CD14-positive monocyte (primary cell): ENCODE measurements at regions not wholly inside any gene's neighbourhood (a gene's known extent, or its start where the extent isn't known, plus 50 kb on each side); places are given as distances from the start of the nearest gene placed in this dataset.
"Not testable (repeated sequence)": the region's sequence is repeated elsewhere in the genome, so short reads cannot be mapped to it uniquely, and the experiment has no call there.

Experiments used
- DNase-seq, 3 donors: peaks; one replicate each; pipeline ENCODE4 v3.0.0-alpha.2; 2011 to 2022
- H2AFZ ChIP-seq: 2 replicates; pipeline ENCODE4 v1.6.0; 2012; ENCODE audit warnings: mild to moderate bottlenecking, low read depth, low read length, inconsistent platforms; ENCODE audit not compliant: insufficient read depth, poor library complexity, severe bottlenecking
- H3K27ac ChIP-seq, 2 donors: 1 replicate in 1 of 2; 2 replicates in 1 of 2; pipeline ENCODE4 v1.5.1; 2012 to 2013; ENCODE audit warnings: low read length in 2 of 2, control low read depth in 1 of 2, inconsistent platforms in 1 of 2, low read depth in 1 of 2, mild to moderate bottlenecking in 1 of 2
- H3K27me3 ChIP-seq, 2 donors: one replicate each; pipeline versions ENCODE4 v1.6.0 to v1.6.1; 2011 to 2013; ENCODE audit warnings: low read length in 2 of 2; ENCODE audit not compliant: control insufficient read depth in 2 of 2, insufficient read depth in 2 of 2
- H3K36me3 ChIP-seq, 2 donors: replicated peaks in 1 of 2; 1 replicate in 1 of 2; 2 replicates in 1 of 2; pipeline versions ENCODE4 v1.5.1 to v1.6.1; 2012 to 2013; ENCODE audit warnings: low read length in 2 of 2, control low read depth in 1 of 2, inconsistent platforms in 1 of 2, mild to moderate bottlenecking in 1 of 2; ENCODE audit not compliant: insufficient read depth in 2 of 2, control insufficient read depth in 1 of 2
- H3K4me1 ChIP-seq, 2 donors: 1 replicate in 1 of 2; 2 replicates in 1 of 2; pipeline versions ENCODE4 v1.5.1 to v1.6.1; 2012 to 2013; ENCODE audit warnings: low read length in 2 of 2, control low read depth in 1 of 2, inconsistent platforms in 1 of 2, mild to moderate bottlenecking in 1 of 2, moderate library complexity in 1 of 2; ENCODE audit not compliant: insufficient read depth in 2 of 2, control insufficient read depth in 1 of 2
- H3K4me2 ChIP-seq: replicated peaks from 2 replicates; pipeline ENCODE3; 2012; ENCODE audit warnings: low read length, moderate library complexity, mild to moderate bottlenecking; ENCODE audit not compliant: poor library complexity, severe bottlenecking; ENCODE audit errors: extremely low read depth
- H3K4me3 ChIP-seq, 3 experiments: fragments of 200-600 bp in 1 of 3; sonication (generic) in 1 of 3; replicated peaks in 1 of 3; 1 replicate in 2 of 3; 2 replicates in 1 of 3; pipeline ENCODE4 v1.5.1; 2011 to 2013; ENCODE audit warnings: low read length in 3 of 3, mild to moderate bottlenecking in 3 of 3, control low read depth in 2 of 3, low read depth in 2 of 3, inconsistent platforms in 1 of 3, moderate library complexity in 1 of 3
- H3K79me2 ChIP-seq: 2 replicates; pipeline ENCODE4 v1.6.0; 2012; ENCODE audit warnings: mild to moderate bottlenecking, control low read depth, inconsistent platforms, low read length, moderate library complexity; ENCODE audit not compliant: insufficient read depth
- H3K9ac ChIP-seq: 2 replicates; pipeline ENCODE4 v1.6.0; 2017; ENCODE audit warnings: low read length, mild to moderate bottlenecking; ENCODE audit not compliant: insufficient read depth, poor library complexity, severe bottlenecking
- H3K9me3 ChIP-seq, 2 donors: replicated peaks in 1 of 2; 1 replicate in 1 of 2; 2 replicates in 1 of 2; pipeline versions ENCODE4 v1.5.1 to v1.6.1; 2012 to 2013; ENCODE audit warnings: low read length in 2 of 2, control low read depth in 1 of 2; ENCODE audit not compliant: control insufficient read depth in 1 of 2, insufficient read depth in 1 of 2
- H4K20me1 ChIP-seq: 2 replicates; pipeline ENCODE4 v1.6.0; 2012; ENCODE audit warnings: mild to moderate bottlenecking, low read length, control low read depth, moderate library complexity; ENCODE audit not compliant: insufficient read depth
- H3K27ac Mint-ChIP-seq, 7 donors: one replicate each; pipeline ENCODE4 v1.8.0; 2020; ENCODE audit warnings: mild to moderate bottlenecking in 7 of 7, mixed read lengths in 7 of 7, moderate library complexity in 6 of 7, inconsistent platforms in 2 of 7
- H3K27me3 Mint-ChIP-seq, 3 donors: one replicate each; pipeline ENCODE4 v1.8.0; 2021 to 2022; ENCODE audit warnings: low read depth in 3 of 3, mild to moderate bottlenecking in 3 of 3, mixed read lengths in 3 of 3, moderate library complexity in 3 of 3, inconsistent platforms in 1 of 3
- H3K36me3 Mint-ChIP-seq, 2 donors: one replicate each; pipeline ENCODE4 v1.8.0; 2020; ENCODE audit warnings: mixed read lengths in 2 of 2, inconsistent platforms in 1 of 2, mild to moderate bottlenecking in 1 of 2
- H3K4me1 Mint-ChIP-seq: one replicate; pipeline ENCODE4 v1.8.0; 2020; ENCODE audit warnings: mild to moderate bottlenecking, mixed read lengths
- H3K4me3 Mint-ChIP-seq, 2 donors: one replicate each; pipeline ENCODE4 v1.8.0; 2020; ENCODE audit warnings: mild to moderate bottlenecking in 2 of 2, mixed read lengths in 2 of 2, moderate library complexity in 1 of 2
- H3K9me3 Mint-ChIP-seq, 7 donors: one replicate each; pipeline ENCODE4 v1.8.0; 2020 to 2022; ENCODE audit warnings: mixed read lengths in 7 of 7, mild to moderate bottlenecking in 6 of 7, moderate library complexity in 6 of 7, inconsistent platforms in 2 of 7
- WGBS: methylation state at CpG from one replicate; pipeline ENCODE4 v1.1.5; 2013; ENCODE audit warnings: missing lambda C conversion rate; ENCODE audit not compliant: insufficient coverage; 5-methylcytosine and 5-hydroxymethylcytosine counted together
- intact Hi-C, 2 donors: fragments of 100-400 bp; cut with micrococcal nuclease; formaldehyde crosslinking; loops; one replicate each; pipeline versions ENCODE4 v1.15.0 to v1.15.1; 2023
- TF ChIP-seq, protein P1 (sequence below): fragments of 200-600 bp; IDR thresholded peaks from one replicate; pipeline ENCODE4 v1.8.0; 2022; ENCODE audit warnings: antibody characterized with exemption, mild to moderate bottlenecking

DNA sequence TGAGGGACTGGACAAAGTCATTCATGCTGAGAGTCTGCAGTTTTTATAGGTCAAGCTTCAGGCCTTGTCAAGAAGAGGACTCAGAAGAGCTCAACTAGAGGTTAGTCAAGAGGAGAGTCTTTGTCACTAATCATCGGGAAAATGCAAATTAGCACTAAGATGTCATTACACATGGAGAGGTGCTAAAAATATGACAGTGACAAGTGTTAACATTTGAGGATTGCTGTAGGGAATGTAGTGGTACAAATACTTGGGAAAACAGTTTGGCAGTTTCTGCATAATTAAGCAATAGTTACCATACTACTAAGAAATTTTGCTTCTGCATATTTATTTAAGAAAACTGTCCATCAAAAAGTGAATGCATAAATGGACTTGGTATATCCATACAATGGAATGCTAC lies 60.9 kb upstream of the CSRP2 start:
- TF ChIP-seq, protein P1, sequence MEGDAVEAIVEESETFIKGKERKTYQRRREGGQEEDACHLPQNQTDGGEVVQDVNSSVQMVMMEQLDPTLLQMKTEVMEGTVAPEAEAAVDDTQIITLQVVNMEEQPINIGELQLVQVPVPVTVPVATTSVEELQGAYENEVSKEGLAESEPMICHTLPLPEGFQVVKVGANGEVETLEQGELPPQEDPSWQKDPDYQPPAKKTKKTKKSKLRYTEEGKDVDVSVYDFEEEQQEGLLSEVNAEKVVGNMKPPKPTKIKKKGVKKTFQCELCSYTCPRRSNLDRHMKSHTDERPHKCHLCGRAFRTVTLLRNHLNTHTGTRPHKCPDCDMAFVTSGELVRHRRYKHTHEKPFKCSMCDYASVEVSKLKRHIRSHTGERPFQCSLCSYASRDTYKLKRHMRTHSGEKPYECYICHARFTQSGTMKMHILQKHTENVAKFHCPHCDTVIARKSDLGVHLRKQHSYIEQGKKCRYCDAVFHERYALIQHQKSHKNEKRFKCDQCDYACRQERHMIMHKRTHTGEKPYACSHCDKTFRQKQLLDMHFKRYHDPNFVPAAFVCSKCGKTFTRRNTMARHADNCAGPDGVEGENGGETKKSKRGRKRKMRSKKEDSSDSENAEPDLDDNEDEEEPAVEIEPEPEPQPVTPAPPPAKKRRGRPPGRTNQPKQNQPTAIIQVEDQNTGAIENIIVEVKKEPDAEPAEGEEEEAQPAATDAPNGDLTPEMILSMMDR: no peak
- H3K4me3 Mint-ChIP-seq: no peak overlapping the region
- H3K4me1 Mint-ChIP-seq: no peaks in the 10 kb centered on the region
- Histone ChIP-seq H3K9ac (no peak overlapping the region), H3K9me3 (no peaks in the 10 kb centered on the region), H3K79me2 (no peaks in the 10 kb centered on the region), H4K20me1 (no peaks in the 10 kb centered on the region), H3K4me3 (no peak overlapping the region), H3K27me3 (no peaks in the 10 kb centered on the region), H3K4me2 (no peak overlapping the region), H3K27ac (no peak overlapping the region), H3K36me3 (no peaks in the 10 kb centered on the region), H2AFZ (no peak overlapping the region), H3K4me1 (no peaks in the 10 kb centered on the region)
- WGBS: no CpG with 5 or more reads among the region's 1 CpG
- H3K36me3 Mint-ChIP-seq: no peaks in the 10 kb centered on the region
- no peak for DNase-seq
- intact Hi-C loops: no loop called here
- H3K27ac Mint-ChIP-seq: peak overlapping the region in 1 of 7 donors; percentile 31
- H3K9me3 Mint-ChIP-seq: peaks cover 0 to 4% (median 0%) of the 10 kb centered on the region in 7 donors
- peaks cover 0 to 4% (median 2%) of the 10 kb centered on the region in 3 donors for H3K27me3 Mint-ChIP-seq

DNA sequence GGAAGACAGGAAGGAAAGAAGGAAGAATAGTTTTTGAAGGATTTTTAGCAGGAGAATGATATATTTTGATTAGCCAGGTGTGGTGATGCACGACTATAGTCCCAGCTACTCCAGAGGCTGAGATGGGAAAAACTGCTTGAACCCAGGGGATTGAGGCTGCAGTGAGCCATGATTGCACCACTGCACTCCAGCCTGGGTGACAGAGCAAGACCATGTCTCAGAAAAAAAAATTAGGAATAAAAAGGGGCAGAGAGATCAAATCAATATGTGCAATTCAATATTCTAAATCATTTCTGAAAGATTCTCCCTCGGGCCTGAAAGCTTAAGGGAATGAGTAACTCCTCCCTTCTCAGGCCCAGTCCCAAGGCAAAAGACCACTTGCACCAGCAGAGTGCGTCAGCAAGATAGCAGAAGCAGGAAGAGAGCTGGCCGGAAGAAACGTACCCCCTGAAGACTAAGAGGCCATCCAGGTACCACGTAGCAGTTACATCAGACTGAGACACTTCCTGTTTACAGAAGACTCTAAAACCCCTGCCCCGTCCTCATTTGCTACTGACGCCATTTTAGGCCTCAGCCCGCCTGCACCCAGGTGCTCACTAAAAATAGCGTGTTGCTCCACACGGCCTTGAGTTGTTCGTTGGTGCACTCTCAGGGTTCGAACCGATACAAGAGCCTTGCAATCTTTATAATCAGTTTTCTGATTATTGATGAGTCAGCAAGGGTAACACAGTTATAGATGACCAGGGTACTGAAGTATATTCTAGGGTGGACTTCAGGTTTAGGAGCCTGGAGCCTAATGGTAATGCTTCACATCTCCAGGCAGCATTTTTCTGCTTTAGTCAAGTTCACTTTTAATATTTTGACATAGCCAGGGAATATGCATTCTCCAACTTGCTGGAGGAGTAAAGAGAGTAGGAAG lies 57.7 kb upstream of the CSRP2 start:
- DNase-seq: no peak
- H3K4me1 Mint-ChIP-seq: no peaks in the 10 kb centered on the region
- no peaks in the 10 kb centered on the region for H3K79me2 ChIP-seq
- no peaks in the 10 kb centered on the region for H3K36me3 ChIP-seq
- H3K9ac ChIP-seq: no peak overlapping the region
- peaks cover 0 to 4% (median 0%) of the 10 kb centered on the region in 7 donors for H3K9me3 Mint-ChIP-seq
- H3K4me2 ChIP-seq: no peak overlapping the region
- 86% methylated on average over 14 of the region's 14 CpGs for WGBS
- no peaks in the 10 kb centered on the region for H3K27me3 ChIP-seq
- TF ChIP-seq, protein P1: no peak
- H3K36me3 Mint-ChIP-seq: no peaks in the 10 kb centered on the region
- no peak overlapping the region for H3K4me3 Mint-ChIP-seq
- intact Hi-C loops: no loop called here
- H3K4me1 ChIP-seq: no peaks in the 10 kb centered on the region
- no peak overlapping the region for H3K4me3 ChIP-seq
- no peak overlapping the region for H2AFZ ChIP-seq
- no peaks in the 10 kb centered on the region for H4K20me1 ChIP-seq
- H3K9me3 ChIP-seq: no peaks in the 10 kb centered on the region
- no peak overlapping the region for H3K27ac Mint-ChIP-seq
- H3K27me3 Mint-ChIP-seq: peaks cover 0 to 2% (median 2%) of the 10 kb centered on the region in 3 donors
- no peak overlapping the region for H3K27ac ChIP-seq

DNA sequence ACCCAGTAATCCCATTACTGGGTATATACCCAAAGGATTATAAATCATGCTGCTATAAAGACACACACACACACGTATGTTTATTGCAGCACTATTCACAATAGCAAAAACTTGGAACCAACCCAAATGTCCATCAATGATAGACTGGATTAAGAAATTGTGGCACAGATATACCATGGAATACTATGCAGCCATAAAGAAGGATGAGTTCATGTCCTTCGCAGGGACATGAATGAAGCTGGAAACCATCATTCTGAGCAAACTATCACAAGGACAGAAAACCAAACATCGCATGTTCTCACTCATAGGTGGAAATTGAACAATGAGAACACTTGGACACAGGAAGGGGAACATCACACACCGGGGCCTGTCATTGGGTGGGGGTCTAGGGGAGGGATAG lies 54.6 kb upstream of the CSRP2 start:
- H3K9me3 Mint-ChIP-seq, DNase-seq, H3K4me3 ChIP-seq, H3K79me2 ChIP-seq, H3K4me2 ChIP-seq, H3K36me3 Mint-ChIP-seq, H3K9ac ChIP-seq, H3K27me3 Mint-ChIP-seq, H3K9me3 ChIP-seq, H4K20me1 ChIP-seq, H3K27me3 ChIP-seq, H3K4me3 Mint-ChIP-seq, H2AFZ ChIP-seq, H3K4me1 ChIP-seq, H3K27ac ChIP-seq, H3K27ac Mint-ChIP-seq, H3K36me3 ChIP-seq, H3K4me1 Mint-ChIP-seq, intact Hi-C loops: not testable (repeated sequence)
- WGBS: no CpG with 5 or more reads among the region's 4 CpGs
